ENCODE measurements at regions not wholly inside any gene's neighbourhood (a gene's known extent, or its start where the extent isn't known, plus 50 kb on each side); places are given as distances from the start of the nearest gene placed in this dataset.

- Histone ChIP-seq H3K4me1 (no peaks in the 10 kb centered on the region), H3K27me3 (no peaks in the 10 kb centered on the region), H3K27ac (no peak overlapping the region), H3K9me3 (no peaks in the 10 kb centered on the region), H3K4me3 (no peak overlapping the region), H3K36me3 (no peaks in the 10 kb centered on the region)
- TF ChIP-seq, protein P1, sequence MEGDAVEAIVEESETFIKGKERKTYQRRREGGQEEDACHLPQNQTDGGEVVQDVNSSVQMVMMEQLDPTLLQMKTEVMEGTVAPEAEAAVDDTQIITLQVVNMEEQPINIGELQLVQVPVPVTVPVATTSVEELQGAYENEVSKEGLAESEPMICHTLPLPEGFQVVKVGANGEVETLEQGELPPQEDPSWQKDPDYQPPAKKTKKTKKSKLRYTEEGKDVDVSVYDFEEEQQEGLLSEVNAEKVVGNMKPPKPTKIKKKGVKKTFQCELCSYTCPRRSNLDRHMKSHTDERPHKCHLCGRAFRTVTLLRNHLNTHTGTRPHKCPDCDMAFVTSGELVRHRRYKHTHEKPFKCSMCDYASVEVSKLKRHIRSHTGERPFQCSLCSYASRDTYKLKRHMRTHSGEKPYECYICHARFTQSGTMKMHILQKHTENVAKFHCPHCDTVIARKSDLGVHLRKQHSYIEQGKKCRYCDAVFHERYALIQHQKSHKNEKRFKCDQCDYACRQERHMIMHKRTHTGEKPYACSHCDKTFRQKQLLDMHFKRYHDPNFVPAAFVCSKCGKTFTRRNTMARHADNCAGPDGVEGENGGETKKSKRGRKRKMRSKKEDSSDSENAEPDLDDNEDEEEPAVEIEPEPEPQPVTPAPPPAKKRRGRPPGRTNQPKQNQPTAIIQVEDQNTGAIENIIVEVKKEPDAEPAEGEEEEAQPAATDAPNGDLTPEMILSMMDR (IDR thresholded peaks at IDR 0.05): no peak
- no peak for TF ChIP-seq POLR2A (IDR thresholded peaks at IDR 0.05)
- DNase-seq: no peak
Observed at GRCh38 chr18:64202210-64202836, 53.4 kb upstream of the LINC00305 start.

DNA sequence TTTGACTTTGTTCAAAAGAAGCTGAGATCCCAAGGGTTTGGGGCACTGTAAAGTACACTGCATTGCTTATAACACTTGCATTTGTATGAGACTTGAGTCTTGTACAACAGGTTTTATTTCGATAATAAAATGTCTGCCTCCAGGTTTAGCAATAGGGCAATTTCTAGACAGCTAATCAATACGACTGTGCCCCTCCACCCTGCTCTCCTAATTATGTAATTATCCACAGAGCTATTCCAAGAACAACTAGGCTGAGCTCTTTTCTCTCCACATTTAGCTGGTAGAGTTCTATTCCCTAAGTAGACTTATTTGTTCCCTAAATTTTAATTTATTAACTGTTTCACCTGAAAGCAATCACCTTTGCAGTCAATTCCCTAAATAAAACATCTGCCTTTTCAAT, 52.9 kb upstream of the LINC00305 start:
- H3K9me3 ChIP-seq: no peaks in the 10 kb centered on the region
- no peaks in the 10 kb centered on the region for H3K4me1 ChIP-seq
- no peak for DNase-seq
- H3K4me3 ChIP-seq: no peak overlapping the region
- no peak overlapping the region for H3K27ac ChIP-seq
- TF ChIP-seq, protein P1 (IDR thresholded peaks at IDR 0.05): no peak
- no peak for TF ChIP-seq POLR2A (IDR thresholded peaks at IDR 0.05)
- H3K27me3 ChIP-seq: no peaks in the 10 kb centered on the region
- no peaks in the 10 kb centered on the region for H3K36me3 ChIP-seq

DNA sequence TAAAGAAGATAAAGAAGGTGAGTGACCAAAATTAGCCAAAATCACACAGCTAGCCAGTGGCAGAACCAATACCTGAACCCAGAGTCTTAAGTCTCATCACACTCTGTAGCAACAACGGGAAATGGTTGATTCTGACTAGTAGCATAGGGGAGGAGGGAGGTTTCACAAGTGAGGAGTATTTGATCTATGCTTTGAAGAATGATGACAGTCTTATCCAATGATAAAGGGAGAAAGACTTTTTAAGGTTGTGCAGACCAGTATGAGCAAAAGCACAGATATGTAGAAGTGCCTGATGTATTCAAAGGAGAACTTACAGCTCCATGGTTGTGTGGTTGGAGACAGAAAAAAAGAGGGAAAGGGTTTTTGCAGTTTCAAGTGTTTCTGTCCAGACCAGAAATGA, 50.7 kb upstream of the LINC00305 start:
- TF ChIP-seq, protein P1 (IDR thresholded peaks at IDR 0.05): no peak
- TF ChIP-seq POLR2A (IDR thresholded peaks at IDR 0.05): no peak
- Histone ChIP-seq H3K4me3 (no peak overlapping the region), H3K36me3 (no peaks in the 10 kb centered on the region), H3K4me1 (no peaks in the 10 kb centered on the region), H3K27me3 (no peaks in the 10 kb centered on the region), H3K27ac (no peak overlapping the region), H3K9me3 (no peaks in the 10 kb centered on the region)
- DNase-seq: no peak

Small RNAs in the stretch of these regions (small RNA-seq; reads per million reads assigned to genes)
- 0 reads per million in 2 donors for gene AC027506.1

All from Peyer's patch (tissue), 4 donors.